NCI-H187 treated with DMSO at 0.1 percent for 48 hours (cell line): ENCODE measurements at regions not wholly inside any gene's neighbourhood (a gene's known extent, or its start where the extent isn't known, plus 50 kb on each side); places are given as distances from the start of the nearest gene placed in this dataset.

Source experiments
- DNase-seq: peaks from one replicate; lab custom pipeline; 2025; lab: John Stamatoyannopoulos, UW

DNA sequence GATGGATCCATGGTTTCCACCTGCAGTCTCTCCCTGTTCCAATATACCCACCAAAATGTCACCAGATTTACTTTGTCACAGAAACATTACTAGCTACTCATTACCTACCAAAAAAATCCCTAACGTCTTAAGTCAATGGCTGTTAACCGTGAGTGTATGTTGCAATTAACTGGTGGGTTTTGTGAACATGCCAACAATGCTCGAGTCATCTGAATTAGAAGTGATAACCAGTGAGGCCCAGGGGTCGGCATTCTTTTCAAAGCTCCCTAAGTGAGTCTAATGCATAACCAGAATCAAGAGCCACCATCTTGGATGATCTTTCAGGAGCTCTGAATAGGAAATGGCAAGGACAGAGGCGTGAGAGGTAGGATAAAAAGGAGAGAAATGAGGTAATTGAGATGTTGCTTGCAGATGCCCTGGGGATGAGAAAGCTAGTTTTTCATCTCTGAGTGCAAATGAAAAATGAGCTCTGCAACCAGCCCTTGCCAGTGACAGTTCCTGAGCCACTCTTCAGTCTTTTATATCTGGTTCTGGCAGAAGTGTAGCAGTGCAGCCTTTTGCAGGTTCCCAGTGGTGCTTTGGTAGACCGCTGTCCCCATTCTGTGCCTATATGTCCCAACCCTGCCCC, 130.0 kb upstream of the RND3 start:
- DNase-seq: no peak

DNA sequence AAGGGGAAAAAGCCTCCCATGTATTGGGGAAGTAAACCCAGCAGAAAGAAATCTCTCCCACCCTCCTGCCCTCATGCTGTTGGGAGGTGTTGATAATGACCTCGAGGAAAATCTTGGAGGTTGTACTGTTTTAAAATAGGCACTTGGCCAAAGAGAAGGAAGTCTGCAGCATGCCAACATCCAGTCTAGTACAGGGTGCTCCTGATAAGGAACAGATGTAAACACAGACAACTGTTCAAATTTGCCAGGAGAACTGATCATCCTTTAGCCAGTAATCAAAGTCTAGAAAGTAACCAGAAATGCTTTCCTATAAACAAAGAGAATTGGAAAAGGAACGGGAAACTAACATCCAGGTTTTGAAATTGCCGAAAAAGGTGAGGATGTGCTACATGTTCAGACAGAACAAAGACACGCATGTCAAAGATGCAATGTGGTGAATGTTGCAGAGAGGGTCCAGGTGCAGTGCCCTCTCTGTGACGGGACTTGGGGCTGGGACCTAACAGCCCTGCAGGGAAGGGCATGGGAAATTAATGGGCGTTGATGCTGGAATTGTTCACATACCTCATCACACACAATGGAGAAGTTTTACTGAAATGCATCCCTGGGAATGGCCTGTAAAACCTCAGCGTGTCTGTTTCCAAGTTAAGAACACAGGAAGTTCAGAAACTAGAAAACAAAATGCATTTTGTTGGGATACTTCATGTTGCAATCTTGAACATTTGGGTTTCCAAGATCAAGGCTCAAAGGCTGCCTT, 125.7 kb upstream of the RND3 start:
- no peak for DNase-seq

DNA sequence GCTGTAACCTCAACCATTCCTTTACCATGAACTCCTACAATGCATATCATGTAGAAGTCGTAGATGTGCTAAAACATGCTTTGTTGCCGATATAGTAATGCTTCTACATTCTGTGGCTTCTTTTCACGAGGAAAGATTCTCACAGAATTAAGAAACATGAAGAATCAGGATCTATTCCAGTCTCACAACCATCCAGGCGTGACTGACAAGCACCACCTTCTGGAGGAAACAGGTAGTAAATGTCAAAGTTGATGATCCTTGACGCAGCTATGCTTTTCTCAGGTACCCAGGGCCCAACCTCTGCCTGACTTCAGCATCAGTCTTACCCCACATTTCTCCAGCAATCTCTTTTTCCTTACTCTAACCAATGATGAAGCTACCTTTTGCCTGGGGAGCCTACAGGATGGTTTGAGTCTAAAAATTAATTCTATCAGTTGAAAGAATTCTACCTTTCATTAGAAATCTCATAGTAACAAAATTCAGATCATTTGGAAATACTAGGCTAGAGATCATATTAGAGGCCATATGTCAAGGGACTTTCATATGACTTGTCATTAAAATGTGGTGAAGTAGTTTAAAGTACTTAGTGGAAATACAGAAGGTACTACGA, 123.3 kb upstream of the RND3 start:
- no peak for DNase-seq

DNA sequence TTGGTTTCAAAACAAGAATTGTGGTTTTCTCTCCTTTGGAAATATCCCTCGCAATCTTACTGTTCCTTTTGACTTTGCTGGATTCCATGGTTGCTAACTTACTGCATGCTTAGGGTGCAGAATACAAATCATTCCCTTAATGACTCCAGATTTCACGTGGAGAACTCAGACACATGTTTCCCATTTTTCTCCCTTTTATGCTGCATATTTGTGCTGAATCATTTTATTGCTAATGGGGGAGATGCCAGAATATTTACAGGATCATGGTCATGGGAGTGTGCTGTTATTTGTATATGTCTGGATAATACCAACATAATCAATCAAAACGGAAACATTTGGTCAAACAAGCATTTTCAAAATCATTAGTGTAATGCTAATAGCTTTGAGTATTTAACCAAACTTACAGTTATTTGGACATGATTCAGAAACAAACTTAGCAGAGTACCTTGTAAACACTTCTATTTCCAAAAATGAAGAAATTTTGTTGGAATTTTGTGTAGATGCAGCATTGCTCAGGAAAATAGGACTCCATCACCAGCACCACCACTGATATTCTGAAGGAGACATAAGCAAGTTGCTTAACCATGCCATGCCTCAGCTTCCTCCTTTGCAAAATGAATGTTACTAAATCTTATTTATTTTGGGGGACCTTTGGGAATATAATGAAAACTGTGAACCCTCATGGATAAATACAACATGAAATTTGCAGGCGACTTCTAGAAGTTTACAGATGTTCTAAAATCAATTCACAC, 122.5 kb upstream of the RND3 start:
- no peak for DNase-seq

DNA sequence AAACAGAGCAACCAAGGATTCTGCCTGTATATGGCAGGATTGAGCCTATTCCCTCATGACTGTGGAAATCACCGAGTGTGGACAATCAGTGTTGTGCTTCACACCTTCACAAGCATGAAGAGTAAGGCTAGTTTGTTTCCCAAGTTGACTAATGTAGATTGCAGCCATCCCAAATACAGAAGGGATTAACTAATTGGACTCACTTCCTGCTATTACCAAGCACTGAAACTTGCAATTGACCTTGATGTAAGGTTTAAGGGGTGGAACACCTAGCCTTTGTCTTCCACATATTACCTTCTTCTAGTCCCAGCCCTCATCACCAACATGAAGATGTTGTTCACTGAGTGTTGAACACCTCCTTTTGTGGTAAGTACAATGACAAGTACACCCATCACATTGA, 120.9 kb upstream of the RND3 start:
- DNase-seq: no peak

DNA sequence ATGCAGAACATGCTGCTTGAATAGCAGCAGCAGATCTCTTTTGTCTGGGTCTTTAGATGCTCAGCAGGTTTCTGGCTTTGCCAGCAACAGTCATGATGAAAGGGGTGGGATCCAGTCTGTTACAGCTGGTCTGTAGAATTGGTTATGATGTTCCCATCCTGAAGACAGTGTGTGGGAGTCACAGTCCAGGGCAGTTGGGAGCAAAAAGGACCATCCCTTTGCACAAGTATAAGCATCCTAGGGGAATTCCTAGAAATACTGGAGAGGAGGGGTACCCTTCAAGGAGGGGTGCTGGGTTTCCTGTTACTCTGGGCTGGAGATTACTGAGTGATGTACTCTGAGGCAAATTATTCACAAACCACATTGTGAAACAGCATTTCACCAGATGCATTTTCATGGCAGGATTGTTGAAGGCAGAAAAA, 119.9 kb upstream of the RND3 start:
- no peak for DNase-seq

DNA sequence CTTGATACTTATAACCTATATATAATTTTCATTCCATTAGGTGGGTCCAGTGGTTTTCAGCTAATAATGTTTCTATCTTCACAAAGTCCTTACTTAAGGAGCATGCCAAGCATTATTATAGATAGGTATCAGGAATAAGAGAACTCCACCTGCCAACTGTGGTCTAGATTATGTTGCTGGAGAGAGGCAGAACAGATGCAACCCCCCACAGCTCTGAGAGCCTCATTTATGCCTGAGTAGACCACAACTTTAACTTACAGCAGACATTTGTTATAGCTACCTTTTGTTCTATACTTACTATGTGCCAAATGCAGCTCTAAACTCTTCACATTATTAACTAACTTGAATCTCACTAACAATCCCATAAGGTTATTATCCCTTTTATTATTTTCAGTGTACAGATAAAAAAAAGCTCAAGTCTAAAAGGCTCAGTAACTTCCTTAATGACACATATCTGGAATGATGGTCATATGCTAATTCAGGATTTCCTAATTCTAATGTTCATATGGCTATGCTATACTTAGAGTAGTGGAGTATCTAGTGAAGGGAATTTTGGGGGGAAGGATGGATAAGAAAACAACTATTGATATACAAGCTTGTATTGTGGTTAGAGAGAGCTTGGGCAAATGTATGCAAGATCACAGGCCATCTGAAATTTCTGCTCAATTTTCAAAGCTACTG, 119.1 kb upstream of the RND3 start:
- no peak for DNase-seq

DNA sequence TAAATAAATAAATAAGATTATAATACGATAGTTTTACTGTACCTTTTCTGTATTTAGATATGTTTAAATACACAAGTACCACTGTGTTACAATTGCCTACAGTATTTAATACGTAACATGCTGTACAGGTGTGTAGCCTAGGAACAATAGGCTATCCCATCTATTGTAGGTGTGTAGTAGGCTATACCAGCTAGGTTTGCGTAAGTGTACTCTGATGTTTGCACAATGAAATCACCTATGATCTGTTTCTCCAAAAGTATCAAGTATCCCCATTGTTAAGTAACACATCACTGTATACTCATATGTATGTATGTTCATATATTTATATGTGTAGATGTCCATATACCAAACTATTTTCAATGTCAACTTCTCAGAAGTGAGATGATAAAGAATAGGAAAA, 118.2 kb upstream of the RND3 start:
- DNase-seq: no peak

DNA sequence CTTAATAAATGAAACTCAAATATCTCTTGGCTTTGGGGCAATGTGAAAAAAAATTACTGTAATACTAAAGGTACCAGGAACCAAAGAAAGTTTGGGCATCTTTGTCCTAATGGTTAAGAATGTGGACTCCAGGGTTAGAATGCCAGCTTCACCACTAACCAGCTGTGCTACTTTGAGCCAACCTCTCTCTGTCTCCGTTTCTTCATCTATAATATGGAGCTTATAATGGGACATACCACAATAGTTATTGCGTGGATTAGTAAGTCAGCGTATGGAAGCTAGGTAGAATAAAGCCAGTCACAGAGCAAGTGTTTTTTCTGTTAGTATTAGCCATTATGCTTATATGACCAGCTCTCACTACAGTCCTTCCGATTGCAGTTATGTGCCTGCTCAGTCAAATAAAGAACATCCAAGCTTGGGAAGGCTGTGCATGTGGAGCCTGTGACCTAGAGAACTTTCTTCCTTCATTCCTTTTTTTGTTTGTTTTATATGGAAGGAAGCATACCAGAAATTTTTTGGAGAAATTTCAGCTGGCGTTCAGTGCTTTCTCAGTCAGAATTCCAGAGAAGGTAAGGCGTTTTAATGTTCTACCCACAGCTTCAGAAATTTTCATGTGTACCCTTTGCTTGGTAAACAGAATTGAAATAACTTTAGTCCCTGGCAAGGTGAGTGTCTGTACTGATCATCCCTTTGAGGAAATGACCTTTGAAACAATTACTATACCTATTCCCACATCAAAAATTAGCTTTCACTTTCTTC, 114.0 kb upstream of the RND3 start:
- DNase-seq: no peak

DNA sequence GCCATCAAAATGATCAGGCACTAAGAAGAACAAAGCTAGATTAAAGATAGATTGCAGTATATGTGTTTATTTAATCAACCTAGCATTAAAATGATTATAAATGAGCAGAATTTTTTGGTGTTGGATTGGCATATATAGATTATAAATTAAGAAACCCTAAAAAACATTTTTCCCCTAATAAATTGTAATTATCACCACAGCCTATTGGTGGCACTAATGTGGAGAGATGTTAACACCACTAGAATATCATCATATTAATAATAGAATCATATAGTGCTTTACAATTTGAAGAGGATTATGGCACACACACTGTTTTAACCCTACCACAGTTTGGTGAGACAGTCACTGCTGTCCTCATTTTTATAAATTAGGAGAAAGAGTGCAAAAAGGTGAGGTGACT, 112.4 kb upstream of the RND3 start:
- no peak for DNase-seq

DNA sequence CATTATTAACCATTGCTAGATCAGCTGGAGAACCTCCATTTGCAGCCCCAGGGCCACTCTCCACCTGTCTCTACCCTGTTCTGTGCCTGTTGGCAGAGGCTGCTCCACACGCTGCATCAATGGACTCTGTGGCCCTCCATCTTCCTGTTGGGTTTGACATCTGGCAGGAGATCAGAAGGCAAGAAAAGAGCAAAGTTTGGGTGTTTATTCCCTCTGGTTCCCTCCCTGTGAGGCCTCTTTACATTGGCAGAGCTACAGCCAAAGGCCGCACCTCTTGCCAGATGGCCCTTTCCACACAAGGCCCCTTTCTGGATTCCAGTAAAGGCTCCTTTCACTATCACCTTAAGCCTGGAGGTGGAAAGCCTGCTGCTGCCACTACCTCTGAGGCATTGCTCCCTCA, 110.9 kb upstream of the RND3 start:
- DNase-seq: no peak

DNA sequence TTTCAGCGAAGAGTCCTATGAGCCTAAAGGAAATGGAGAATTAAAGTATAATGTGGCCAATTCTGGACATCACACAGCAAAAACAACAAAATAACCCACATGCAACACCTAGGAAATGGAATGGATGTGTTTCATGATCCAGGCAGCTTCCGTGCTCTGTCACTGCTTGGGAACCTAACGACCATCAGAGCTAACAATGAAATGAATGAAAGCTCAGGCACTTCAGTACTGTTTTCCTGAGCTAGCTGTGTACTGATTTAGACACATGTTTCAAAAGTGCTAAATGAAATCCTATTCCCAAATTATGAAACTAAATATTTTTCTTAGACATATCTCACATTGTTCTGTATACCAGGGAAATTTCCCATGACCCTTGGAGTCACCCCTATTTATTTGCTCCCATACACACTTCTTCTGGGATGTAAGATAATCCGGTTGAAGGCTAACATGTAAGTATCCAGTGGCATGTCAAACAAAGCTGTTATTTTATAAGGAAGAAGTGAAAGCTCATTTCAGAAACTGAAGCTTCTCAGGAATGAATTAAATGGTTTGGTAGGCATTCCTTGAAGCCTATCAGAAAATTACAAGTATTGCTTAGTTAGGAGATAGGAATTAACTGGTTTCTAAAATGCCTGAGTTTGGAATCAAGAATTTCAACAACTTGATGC, 108.5 kb upstream of the RND3 start:
- no peak for DNase-seq

DNA sequence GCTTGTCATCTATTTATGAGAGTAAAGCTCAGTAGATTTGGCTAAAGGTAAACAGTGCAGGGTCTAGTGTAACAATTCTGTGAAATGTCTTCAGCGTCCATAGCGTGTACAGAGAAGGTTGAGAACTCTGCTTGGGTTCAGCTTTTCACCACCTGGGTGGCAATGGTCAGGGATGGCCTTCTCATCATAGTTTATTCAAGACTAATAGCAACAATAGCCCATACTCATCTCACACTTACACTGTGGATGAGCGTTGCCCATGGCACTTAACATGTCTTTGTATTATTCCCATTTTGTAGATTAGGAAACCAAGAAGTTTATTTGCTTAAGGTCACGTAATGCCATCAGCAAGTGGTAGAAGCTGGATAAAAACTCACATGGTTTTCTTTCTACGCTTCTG, 106.8 kb upstream of the RND3 start:
- DNase-seq: no peak

DNA sequence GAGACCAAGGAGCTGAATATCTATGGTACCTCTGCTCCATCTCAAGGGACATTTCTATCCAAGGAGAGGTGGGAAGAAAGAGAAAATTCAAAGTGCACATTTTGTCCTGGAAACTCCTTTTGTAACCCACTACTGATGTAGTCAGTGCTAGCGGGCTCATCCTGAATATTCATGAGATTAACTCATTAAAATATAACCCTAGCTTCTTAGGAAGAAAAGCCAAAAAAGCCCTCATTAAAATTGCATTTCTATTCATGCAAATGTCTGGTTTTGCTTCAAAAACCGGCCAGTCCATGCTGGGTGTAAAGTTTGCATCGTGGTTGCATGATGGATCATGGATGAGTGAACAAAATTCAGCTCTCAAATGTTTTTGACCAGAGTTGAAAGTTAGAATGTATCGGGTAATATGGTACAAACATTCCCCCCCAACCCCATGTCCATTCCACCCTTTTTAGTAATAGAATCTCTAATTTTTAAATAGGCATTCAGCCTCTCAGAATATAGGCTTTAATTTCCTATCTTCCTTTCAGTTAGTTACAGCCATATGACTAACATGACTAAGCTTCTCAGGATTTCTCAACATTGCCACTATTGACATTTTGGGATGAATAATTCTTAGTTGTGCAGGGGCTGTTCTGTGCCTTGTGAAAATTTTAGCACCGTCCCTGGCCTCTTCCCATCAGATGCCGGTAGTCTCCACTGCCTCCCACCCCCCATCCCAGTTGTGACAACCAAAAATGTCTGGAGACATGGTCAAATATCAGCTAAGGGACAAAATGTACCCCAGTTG, 104.2 kb upstream of the RND3 start:
- no peak for DNase-seq

DNA sequence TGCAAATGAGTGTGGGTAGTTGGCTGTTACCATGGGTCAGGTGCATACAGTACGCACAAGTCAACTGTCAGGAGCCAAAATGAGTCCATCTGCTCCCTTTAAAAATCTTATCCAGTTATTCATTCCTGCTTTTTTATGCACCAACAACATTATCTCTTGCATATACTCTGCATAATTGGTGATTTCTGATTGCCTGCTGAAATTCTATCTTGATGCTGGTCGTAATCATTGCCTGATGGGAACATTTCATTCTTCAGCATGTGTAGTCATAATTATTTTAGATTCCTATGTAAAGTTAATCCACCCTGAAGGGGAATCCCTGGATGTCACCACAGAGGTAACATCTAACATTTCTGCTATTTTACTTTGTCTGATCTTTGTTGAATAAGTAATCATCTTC, 102.2 kb upstream of the RND3 start:
- DNase-seq: no peak

DNA sequence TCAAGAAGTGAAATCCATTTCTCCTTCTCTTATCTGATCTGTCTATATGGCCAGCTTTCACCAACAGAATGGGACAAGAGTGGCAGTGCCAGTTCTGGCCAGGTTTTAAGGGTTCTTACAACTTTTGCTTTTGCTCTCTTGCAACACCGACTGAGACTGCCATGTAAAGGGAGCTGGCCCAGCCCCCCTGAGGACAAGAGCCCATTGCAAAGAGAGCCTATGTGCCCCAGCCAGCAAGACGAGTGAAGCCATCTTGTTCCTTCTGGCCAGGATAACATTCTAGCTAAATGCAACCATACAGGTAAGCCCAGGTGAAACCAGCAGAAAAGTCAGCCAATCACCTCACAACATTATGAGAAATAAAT, 101.0 kb upstream of the RND3 start:
- no peak for DNase-seq

DNA sequence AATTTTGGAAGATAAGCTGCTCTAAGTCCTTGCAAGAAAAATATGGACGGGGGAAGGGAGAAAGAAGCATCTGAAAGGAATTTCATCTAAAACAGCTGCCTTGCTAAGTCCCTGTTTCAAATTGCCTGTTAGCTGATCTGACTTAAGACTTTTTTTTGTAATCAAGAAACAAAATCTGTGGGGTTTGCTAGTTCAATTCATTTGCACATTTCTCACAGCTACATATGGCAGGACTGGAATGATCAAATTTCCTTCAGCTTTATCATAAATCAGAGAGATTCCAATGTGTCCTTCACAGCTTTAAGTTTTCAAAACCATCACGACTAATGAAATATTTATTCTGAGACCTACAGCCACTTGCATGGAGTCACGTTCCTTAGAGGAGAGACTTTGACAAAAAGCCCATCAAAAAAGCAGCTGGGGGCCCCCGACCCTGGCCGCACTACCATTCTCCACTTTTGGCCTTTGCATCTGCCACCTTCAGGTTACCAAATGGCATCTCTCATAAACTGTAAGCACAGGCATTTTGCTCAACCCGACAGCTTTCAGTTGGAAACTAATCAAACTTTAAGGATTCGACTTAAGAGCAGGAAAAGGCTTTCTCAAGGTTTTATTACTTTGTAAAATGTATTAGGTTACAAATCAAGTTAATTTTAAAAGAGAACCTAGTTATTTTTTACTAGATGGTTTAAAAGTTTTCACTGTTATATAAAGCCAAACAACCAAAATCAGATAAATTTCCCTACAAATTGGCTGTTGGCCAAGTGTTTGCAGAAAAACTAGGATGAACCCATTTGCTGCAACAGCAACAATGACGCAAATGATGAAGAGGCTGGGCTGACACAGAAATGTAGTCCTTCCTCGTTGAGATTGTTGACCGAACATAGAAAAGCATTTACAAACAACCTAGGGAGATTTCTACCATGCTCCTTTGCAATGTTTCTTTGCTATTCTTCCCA, 100.4 kb upstream of the RND3 start:
- DNase-seq: no peak

DNA sequence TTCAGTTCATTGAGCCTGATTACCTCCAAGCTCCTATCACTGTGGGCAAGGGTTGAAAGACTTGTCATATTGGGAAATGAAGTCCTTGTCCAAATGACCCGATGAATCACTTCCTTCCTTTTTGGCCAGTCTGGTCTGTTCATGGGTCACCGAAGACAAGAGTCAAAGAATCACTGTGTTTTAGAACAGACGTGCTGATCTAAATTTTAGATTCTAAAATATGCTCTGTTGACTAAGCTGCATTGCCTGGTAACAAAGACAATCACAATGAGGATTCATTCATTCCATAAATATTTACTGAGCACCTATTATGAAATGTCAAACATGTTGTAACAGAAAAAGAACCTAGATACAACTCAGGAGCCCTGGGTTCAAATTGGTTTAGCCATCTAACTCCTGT, 99.4 kb upstream of the RND3 start:
- DNase-seq: no peak
